B cell (primary cell): ENCODE measurements at regions not wholly inside any gene's neighbourhood (a gene's known extent, or its start where the extent isn't known, plus 50 kb on each side); places are given as distances from the start of the nearest gene placed in this dataset.

Experiments
- CTCF ChIP-seq: fragments of 200-600 bp; IDR thresholded peaks from one replicate; pipeline ENCODE4 v1.8.0; 2022; ENCODE audit warnings: antibody characterized with exemption, mild to moderate bottlenecking
- EZH2 ChIP-seq: IDR thresholded peaks from 2 replicates; pipeline ENCODE4 v1.6.1; 2012; ENCODE audit warnings: borderline replicate concordance, low read depth, mild to moderate bottlenecking, moderate library complexity, low read length; ENCODE audit not compliant: insufficient read depth, poor library complexity, severe bottlenecking

DNA sequence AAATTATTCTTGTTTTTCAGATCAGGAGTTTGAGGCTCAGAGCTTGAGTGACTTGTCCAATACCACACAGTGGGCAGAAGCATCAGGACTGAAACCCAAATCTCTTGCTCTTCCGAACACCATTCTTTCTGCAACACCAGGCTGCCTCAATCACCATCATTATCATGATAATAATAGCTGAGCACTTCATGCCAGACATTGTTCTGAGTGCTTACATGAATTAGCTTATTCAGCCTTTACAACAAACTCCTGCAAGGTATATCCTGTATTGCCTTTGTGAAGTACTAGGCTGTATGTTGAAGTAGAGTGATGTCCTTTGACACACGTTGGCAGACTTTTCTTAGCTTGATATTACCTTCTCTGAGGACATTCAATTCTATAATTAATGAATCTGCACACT, 257.4 kb upstream of the ATP2B1 start:
- TF ChIP-seq CTCF (no peak), EZH2 (no peak)
